Stimulated activated CD4-positive, alpha-beta T cell treated with anti-CD3 and anti-CD28 coated beads, Interleukin-4, amount 100 ng/mL, for 24 hours (primary cell): ENCODE measurements at regions not wholly inside any gene's neighbourhood (a gene's known extent, or its start where the extent isn't known, plus 50 kb on each side); places are given as distances from the start of the nearest gene placed in this dataset.

Experiments used
- DNase-seq: peaks from one replicate; pipeline ENCODE4 v3.0.0-alpha.2; 2020

GRCh38 chr4:19698961-19699360 lies 552.7 kb upstream of the SLIT2 start:
- DNase-seq, result no peak

GRCh38 chr4:19694812-19695211 lies 556.9 kb upstream of the SLIT2 start:
- no peak for DNase-seq

GRCh38 chr4:19693936-19694570 lies 557.7 kb upstream of the SLIT2 start:
- no peak for DNase-seq

GRCh38 chr4:19689511-19689910 lies 562.2 kb upstream of the SLIT2 start:
- DNase-seq, result no peak

GRCh38 chr4:19686456-19686855 lies 565.2 kb upstream of the SLIT2 start:
- no peak for DNase-seq

GRCh38 chr4:19684084-19684483 lies 567.6 kb upstream of the SLIT2 start:
- DNase-seq, result no peak

GRCh38 chr4:19683426-19683825 lies 568.3 kb upstream of the SLIT2 start:
- no peak for DNase-seq

GRCh38 chr4:19677211-19677610 lies 574.5 kb upstream of the SLIT2 start:
- no peak for DNase-seq

GRCh38 chr4:19675172-19675811 lies 576.4 kb upstream of the SLIT2 start:
- DNase-seq, result no peak

- no peak for DNase-seq
Observed at GRCh38 chr4:19659101-19659500, 592.6 kb upstream of the SLIT2 start.

- no peak for DNase-seq
Observed at GRCh38 chr4:19657856-19658255, 593.8 kb upstream of the SLIT2 start.

- DNase-seq, result no peak
Observed at GRCh38 chr4:19655666-19656065, 596.0 kb upstream of the SLIT2 start.

- no peak for DNase-seq
Observed at GRCh38 chr4:19650903-19651864, 600.5 kb upstream of the SLIT2 start.

- no peak for DNase-seq
Observed at GRCh38 chr4:19645589-19645988, 606.1 kb upstream of the SLIT2 start.

GRCh38 chr4:19636451-19636850 lies 615.3 kb upstream of the SLIT2 start:
- DNase-seq, result no peak

- no peak for DNase-seq
Observed at GRCh38 chr4:19631814-19632213, 619.9 kb upstream of the SLIT2 start.

GRCh38 chr4:19623866-19624265 lies 627.8 kb upstream of the SLIT2 start:
- no peak for DNase-seq

GRCh38 chr4:19615086-19615689 lies 636.5 kb upstream of the SLIT2 start:
- no peak for DNase-seq

- no peak for DNase-seq
Observed at GRCh38 chr4:19614171-19614570, 637.5 kb upstream of the SLIT2 start.

- DNase-seq, result no peak
Observed at GRCh38 chr4:19596342-19596741, 655.4 kb upstream of the SLIT2 start.

- no peak for DNase-seq
Observed at GRCh38 chr4:19592391-19592790, 659.3 kb upstream of the SLIT2 start.

- DNase-seq, result no peak
Observed at GRCh38 chr4:19583827-19584569, 667.7 kb upstream of the SLIT2 start.

- DNase-seq, result no peak
Observed at GRCh38 chr4:19580095-19580494, 671.6 kb upstream of the SLIT2 start.
